CD4-positive, alpha-beta T cell treated with Interleukin-12 subunit alpha and Interleukin-12 subunit beta, for 1 hour (primary cell): ENCODE measurements at regions not wholly inside any gene's neighbourhood (a gene's known extent, or its start where the extent isn't known, plus 50 kb on each side); places are given as distances from the start of the nearest gene placed in this dataset.

Source experiments
- DNase-seq: peaks from one replicate; pipeline ENCODE4 v3.0.0-alpha.2; 2020

DNA sequence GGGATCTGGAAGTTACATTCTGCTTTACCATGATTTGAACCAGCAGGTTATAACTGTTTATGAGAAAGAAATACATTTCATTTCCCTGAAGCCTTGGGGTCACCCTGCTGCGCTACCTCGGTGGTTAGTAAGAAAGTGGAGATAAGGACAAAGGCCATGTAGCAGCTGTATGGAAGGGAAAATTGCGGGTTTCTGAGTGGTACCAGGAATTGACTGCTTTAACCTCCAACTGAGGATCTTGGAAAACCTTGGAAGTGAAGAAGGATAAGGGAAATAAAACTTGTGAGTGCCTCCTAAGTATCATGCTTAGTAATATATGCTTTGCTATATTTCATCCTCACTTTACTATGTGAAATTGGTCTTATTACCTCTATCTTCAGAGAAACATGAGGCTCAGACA lies 76.1 kb upstream of the GAP43 start:
- no peak for DNase-seq

DNA sequence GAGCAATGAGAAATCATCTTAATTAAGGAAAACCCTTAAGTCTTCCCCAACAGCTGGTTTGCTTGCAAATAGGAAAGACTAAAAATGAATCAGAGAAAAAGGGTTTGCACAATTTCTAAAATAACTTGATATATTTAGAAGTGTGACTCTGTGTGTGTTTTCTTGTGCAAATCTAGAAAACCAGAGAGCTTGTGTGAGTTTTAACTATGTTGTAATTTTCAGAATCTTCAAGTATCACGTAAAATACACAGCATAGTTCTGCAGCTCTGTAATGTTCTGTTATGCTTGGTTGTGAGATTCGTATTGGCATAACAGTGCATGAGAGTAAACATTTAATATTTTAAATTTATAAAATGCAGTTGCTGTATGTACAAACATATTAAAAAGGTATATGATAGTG lies 74.7 kb upstream of the GAP43 start:
- DNase-seq, result no peak

DNA sequence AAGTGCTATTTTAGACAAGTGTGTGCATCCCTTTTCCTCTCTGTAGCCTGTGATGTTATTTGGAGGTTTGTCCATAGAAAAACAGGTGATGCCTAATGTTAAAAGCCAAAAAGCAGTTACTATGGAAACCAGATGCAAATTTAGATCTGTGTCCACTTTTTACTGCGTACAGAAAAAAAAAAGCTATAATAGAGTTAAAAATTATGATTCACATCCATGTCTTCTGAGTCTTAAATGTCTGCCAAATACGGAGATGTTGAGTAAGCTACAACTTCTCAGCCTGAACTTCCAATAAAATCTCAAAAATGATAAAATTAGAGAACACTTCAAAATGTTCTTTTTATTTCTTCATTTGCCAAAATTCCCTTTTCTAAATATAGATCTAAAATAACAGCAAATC lies 74.2 kb upstream of the GAP43 start:
- DNase-seq, result no peak

DNA sequence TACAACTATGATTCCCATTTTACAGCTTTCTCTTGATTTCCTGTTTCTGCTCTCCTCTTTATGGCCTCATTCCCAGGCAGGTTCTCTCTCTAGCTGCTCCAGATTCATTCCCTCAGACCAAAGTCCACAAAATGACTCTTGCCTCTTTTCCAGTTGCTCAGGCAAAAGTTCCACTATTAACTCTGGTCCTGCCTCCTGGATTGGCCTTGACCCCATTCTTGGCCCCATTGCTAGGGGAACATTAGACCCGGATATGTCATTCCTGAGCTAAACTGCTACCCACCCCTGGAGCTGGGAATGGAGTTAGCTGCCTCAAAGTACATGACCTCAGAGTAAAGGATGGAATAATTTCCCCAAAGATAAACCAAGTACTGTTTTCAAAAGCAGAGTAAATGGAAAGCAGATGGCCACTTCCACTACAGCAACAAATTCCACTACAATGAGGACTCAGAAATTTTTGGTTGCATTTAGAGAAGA lies 73.0 kb upstream of the GAP43 start:
- no peak for DNase-seq

DNA sequence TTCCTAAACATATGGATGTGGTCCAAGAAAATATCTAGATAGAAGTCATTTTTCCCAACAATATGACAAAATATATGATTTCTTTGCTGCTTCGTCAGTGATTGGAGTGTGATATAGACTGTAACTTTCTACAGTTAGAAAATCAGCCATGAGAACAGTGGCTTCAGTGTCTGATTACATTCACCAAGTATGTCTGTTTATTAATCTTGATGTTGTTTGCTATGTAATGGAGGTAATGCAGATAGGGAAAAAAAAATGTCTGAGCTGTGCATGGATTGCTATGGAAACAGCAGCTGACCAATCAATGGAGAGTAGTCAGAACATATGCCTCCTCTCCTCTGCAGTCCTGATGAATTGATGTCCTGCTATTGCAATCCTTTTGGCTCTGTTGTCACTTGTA lies 72.3 kb upstream of the GAP43 start:
- no peak for DNase-seq

DNA sequence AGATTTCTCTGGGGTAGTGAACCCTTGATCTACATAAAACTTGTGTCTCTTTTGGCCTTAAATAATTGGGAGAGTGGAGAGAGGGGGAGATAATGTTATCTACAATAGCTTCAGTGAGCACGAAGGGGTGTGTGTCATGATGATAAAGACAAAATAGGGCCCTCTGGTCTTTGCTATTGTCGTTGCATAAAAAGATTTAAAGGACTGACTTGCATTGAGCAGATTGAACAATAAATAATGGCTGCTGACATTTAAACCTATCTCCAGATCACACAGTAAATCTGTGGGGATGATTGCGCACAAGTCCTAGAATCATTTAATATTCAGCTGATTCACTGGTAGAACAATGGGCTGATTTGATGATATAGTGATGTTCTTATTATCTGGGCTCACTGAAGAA lies 71.3 kb upstream of the GAP43 start:
- DNase-seq, result no peak

DNA sequence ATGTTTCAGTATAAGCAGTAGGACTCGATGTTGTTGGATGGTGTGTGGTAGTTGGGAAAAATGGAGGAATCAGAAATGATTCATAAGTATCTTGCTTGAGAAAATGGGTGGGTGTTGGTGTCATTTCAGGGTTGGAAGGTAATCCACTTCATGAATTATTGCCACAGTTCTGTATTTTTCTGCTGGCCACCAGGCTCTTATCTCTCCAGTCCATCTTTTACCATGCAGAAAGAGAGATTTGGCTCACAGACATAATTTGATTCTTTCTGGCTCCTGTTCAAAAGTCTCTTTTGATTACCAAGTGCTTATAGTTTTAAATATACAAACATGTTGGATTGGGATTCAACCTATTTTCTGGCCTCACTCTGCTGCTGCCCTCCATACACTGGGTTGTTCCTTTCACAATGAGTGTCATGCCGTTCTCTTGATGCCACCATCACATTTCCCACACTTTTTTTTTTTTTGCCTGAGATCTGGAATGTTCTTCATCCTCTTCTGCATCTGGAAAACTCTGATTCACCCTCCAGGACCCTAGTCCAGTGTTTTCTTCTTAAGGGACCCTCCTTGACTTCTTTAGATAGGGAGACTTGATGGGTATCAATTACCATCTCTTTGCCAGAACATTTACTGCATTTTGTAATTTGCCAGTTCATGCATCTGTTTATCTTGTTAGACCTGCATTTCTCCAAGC lies 69.4 kb upstream of the GAP43 start:
- no peak for DNase-seq

DNA sequence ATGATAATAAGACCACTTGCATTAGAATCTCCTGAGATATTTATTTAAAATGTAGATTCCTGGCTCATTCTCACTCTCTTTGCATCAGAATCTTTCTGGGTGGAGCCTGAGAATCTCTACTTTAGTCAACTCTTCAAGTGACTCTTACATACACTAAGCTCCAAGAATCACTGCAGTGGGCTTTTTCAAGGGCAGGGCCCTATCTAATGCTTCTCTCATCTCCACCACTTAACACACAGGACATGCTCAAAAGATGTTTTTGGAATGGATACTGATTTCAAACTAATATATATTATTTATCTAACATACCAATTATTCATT lies 68.9 kb upstream of the GAP43 start:
- DNase-seq, result no peak

DNA sequence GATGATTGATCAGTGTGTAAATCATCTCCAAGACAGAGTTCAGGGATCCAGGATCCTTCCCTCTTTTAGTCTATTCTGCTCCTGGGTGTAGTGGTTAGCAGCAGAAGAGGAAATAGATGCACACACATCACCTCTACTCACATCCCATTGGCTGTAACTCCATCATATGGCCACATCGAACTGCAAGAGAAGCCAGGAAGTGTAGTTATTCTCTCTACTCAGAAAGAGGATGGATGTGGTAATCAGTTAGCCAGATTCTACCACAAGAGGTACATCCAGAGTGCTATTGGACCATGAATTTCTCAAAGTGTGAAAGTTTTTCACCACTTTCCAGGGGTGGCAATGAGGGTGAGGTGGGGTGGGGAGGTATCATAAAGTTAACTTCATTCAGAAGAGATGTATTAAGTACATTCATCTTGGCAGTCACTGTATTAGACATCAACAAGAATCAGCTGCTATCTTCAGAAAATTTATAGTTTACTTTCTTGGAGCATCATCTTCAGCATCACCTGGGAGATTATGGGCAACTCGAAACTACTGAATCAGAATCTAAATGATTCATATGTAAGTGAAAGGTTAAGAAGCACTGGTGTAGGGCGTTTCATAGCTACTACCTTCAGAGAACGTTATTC lies 60.6 kb upstream of the GAP43 start:
- no peak for DNase-seq

DNA sequence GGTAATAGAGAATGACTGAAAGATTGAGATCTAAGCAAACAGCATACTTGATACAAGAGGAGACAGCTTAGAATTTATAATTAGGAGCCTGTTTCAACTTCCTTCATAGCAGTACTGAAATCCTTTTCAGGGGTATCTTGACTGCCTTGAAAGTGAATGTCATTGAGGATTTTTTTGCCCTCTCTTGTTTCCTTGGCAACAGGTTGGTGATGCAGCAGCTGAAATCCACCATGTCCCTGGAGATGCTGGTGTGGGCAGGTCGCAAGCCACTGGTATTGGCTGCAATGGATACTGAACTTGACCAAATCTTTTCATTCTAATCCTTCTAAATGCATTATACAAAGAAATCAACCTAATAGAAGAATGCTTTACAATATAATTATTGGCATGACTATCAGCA lies 59.3 kb upstream of the GAP43 start:
- DNase-seq, result no peak

DNA sequence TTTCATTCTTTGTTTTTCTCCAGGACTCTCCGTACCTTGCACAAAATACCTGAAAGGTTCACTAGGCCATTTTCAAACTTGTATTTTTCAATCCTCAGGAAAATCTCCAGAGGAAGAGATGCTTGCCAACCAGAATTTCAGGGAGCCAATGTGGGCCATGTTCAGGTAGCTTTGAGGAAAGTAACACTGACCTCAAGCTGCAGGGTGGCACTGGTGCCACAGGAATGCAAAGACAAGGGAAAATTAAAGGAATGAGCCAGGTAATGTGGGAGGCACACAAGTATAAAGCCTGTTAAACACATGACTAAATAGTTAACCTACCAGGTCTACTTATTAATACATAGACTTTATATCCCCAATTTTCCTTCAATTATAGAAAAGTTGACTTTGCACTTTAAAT lies 51.9 kb upstream of the GAP43 start:
- DNase-seq, result no peak
